Endothelial cell of umbilical vein (primary cell): ENCODE measurements at regions not wholly inside any gene's neighbourhood (a gene's known extent, or its start where the extent isn't known, plus 50 kb on each side); places are given as distances from the start of the nearest gene placed in this dataset.

ENCODE experiments used
- BruUV-seq: library from RNA; stranded (reverse); fragments of 400-500 nt; replicated peaks from 2 replicates; lab custom pipeline; 2021; lab: Mats Ljungman, UMichigan
- CTCF ChIA-PET: fragments of 300-600, 350-600 bp; sonication (Branson Sonifier 250); formaldehyde crosslinking; loops from one replicate; lab custom pipeline; 2021; ENCODE audit warnings: antibody characterized with exemption, inconsistent platforms; lab: Charles Lee
- POLR2A ChIA-PET: fragments of 300-600, 350-600 bp; sonication (Branson Sonifier 250); formaldehyde crosslinking; loops from one replicate; lab custom pipeline; 2021; ENCODE audit warnings: antibody characterized with exemption, inconsistent platforms; lab: Charles Lee
- DNase-seq: peaks from one replicate; pipeline ENCODE4 v3.0.0-alpha.2; 2011; ENCODE audit warnings: low read depth, low spot score
- FAIRE-seq: peaks from 2 replicates; lab custom pipeline; 2011; peaks lifted over from hg19 to GRCh38; lab: Jason Lieb, UNC
- H2AFZ ChIP-seq: 2 replicates; pipeline ENCODE4 v1.6.0; 2012; ENCODE audit warnings: low read depth, low read length, control low read depth, inconsistent platforms
- H3K27ac ChIP-seq: 2 replicates; pipeline ENCODE4 v1.5.1; 2011; ENCODE audit warnings: low read depth, mild to moderate bottlenecking, control low read depth, low read length, moderate library complexity; ENCODE audit not compliant: insufficient read depth
- H3K27me3 ChIP-seq, 2 experiments: 2 replicates each; pipeline versions ENCODE4 v1.6.0 to v1.6.1; 2011; ENCODE audit warnings: low read length in 2 of 2, mixed read lengths in 1 of 2; ENCODE audit not compliant: control insufficient read depth in 2 of 2, insufficient read depth in 2 of 2
- H3K36me3 ChIP-seq, 2 experiments: 2 replicates in 1 of 2; 3 replicates in 1 of 2; pipeline ENCODE4 v1.5.1; 2011; ENCODE audit warnings: low read length in 2 of 2, mild to moderate bottlenecking in 1 of 2, moderate library complexity in 1 of 2; ENCODE audit not compliant: control insufficient read depth in 2 of 2, insufficient read depth in 2 of 2; ENCODE audit errors: extremely low read depth in 1 of 2
- H3K4me1 ChIP-seq: 3 replicates; pipeline ENCODE4 v1.5.1; 2011; ENCODE audit warnings: mild to moderate bottlenecking, low read length; ENCODE audit not compliant: control insufficient read depth, insufficient read depth; ENCODE audit errors: extremely low read depth
- H3K4me2 ChIP-seq: 2 replicates; pipeline ENCODE4 v1.6.1; 2011; ENCODE audit warnings: low read length, control low read depth, mixed read lengths; ENCODE audit not compliant: insufficient read depth
- H3K4me3 ChIP-seq, 3 experiments: fragments of 200-600 bp in 1 of 3; sonication (generic), shearing (Covaris generic) in 1 of 3; replicated peaks in 1 of 3; 2 replicates each; pipeline ENCODE4 v1.5.1; 2011 to 2016; ENCODE audit warnings: control low read depth in 3 of 3, low read length in 3 of 3, mild to moderate bottlenecking in 2 of 3, inconsistent platforms in 1 of 3, low read depth in 1 of 3, moderate library complexity in 1 of 3; ENCODE audit not compliant: insufficient read depth in 1 of 3
- H3K79me2 ChIP-seq: 2 replicates; pipeline ENCODE4 v1.6.0; 2012; ENCODE audit warnings: low read length, inconsistent platforms; ENCODE audit not compliant: control insufficient read depth, insufficient read depth
- H3K9ac ChIP-seq: replicated peaks from 2 replicates; pipeline ENCODE3; 2011; ENCODE audit warnings: low read length, control low read depth; ENCODE audit not compliant: insufficient read depth; ENCODE audit errors: extremely low read depth
- H3K9me1 ChIP-seq: replicated peaks from 3 replicates; pipeline ENCODE4 v1.6.0; 2011; ENCODE audit warnings: mild to moderate bottlenecking, low read length; ENCODE audit not compliant: control insufficient read depth, insufficient read depth; ENCODE audit errors: extremely low read depth
- H3K9me3 ChIP-seq: replicated peaks from 2 replicates; pipeline ENCODE4 v1.5.1; 2012; ENCODE audit warnings: low read length, inconsistent platforms; ENCODE audit not compliant: control insufficient read depth, insufficient read depth
- H4K20me1 ChIP-seq: replicated peaks from 2 replicates; pipeline ENCODE3; 2011; ENCODE audit warnings: mild to moderate bottlenecking, low read length; ENCODE audit not compliant: control insufficient read depth, insufficient read depth; ENCODE audit errors: extremely low read depth
- EZH2 ChIP-seq: IDR thresholded peaks from 2 replicates; pipeline ENCODE4 v1.6.1; 2012; ENCODE audit warnings: borderline replicate concordance, low read depth, mild to moderate bottlenecking, moderate library complexity, low read length, inconsistent platforms; ENCODE audit not compliant: severe bottlenecking
- GATA2 ChIP-seq: IDR thresholded peaks from 2 replicates; pipeline ENCODE4 v1.7.0; 2011; ENCODE audit warnings: low read depth, mild to moderate bottlenecking, moderate library complexity, mixed read lengths, low read length; ENCODE audit not compliant: insufficient read length, insufficient read depth
- MAX ChIP-seq: IDR thresholded peaks from 2 replicates; pipeline ENCODE4 v1.6.1; 2011; ENCODE audit not compliant: insufficient read depth, insufficient read length
- MYC ChIP-seq: IDR thresholded peaks from one replicate; pipeline ENCODE4 v1.6.1; 2011; ENCODE audit warnings: mild to moderate bottlenecking, low read depth, low read length
- POLR2A ChIP-seq: IDR thresholded peaks from 2 replicates; pipeline ENCODE4 v1.6.1; 2012; ENCODE audit warnings: low read depth, mild to moderate bottlenecking, control low read depth, low read length
- POLR2AphosphoS5 ChIP-seq: IDR thresholded peaks from 2 replicates; pipeline ENCODE4 v1.6.1; 2012; ENCODE audit warnings: low read depth, mild to moderate bottlenecking, control low read depth, low read length, moderate library complexity; ENCODE audit not compliant: insufficient read depth
- dilution Hi-C: fragments of 300-500 bp; cut with MboI; formaldehyde crosslinking; loops from one replicate; pipeline ENCODE4 v1.15.0; 2019; ENCODE audit warnings: low sequenced_read_pairs; ENCODE audit not compliant: extremely low pct_ligation_motif_present
- intact Hi-C: fragments of 100-400 bp; cut with micrococcal nuclease; formaldehyde crosslinking; loops from one replicate; pipeline ENCODE4 v1.10.0; 2022
- TF ChIP-seq, protein P1 (sequence below), 2 donors: IDR thresholded peaks; 1 replicate in 1 of 2; 2 replicates in 1 of 2; pipeline ENCODE4 v1.5.1; 2011; ENCODE audit warnings: low read length in 2 of 2, mild to moderate bottlenecking in 2 of 2, moderate library complexity in 2 of 2, control low read depth in 1 of 2, inconsistent platforms in 1 of 2, low read depth in 1 of 2; ENCODE audit not compliant: insufficient read depth in 1 of 2; ENCODE audit errors: extremely low read depth in 1 of 2

- no peak overlapping the region for H3K9ac ChIP-seq
- no peaks in the 10 kb centered on the region for H3K79me2 ChIP-seq
- BruUV-seq, result no TSS peak
- DNase-seq, result no peak
- peaks cover 5% of the 10 kb centered on the region for H3K9me3 ChIP-seq
- H3K27me3 ChIP-seq, result no peaks in the 10 kb centered on the region
- ChIA-PET POLR2A (no interaction called here), CTCF (no interaction called here)
- TF ChIP-seq MYC, result no peak
- TF ChIP-seq EZH2, result no peak
- TF ChIP-seq MAX, result no peak
- no peak for TF ChIP-seq POLR2AphosphoS5
- no peak for TF ChIP-seq GATA2
- no peak for TF ChIP-seq POLR2A
- no peak overlapping the region for H3K27ac ChIP-seq
- H3K36me3 ChIP-seq, result no peaks in the 10 kb centered on the region
- no peaks in the 10 kb centered on the region for H3K9me1 ChIP-seq
- no peak overlapping the region for H3K4me2 ChIP-seq
- no peak for FAIRE-seq
- no peak overlapping the region for H2AFZ ChIP-seq
- H4K20me1 ChIP-seq, result no peaks in the 10 kb centered on the region
- dilution Hi-C loops, result no loop called here
- no peaks in the 10 kb centered on the region for H3K4me1 ChIP-seq
- intact Hi-C loops, result no loop called here
- H3K4me3 ChIP-seq, result no peak overlapping the region
Measured at GRCh38 chr19:31413353-31413752, 64.1 kb upstream of the TSHZ3 start.

- POLR2A ChIA-PET, result no interaction called here
- Histone ChIP-seq H3K27me3 (no peaks in the 10 kb centered on the region), H3K9me1 (no peaks in the 10 kb centered on the region), H3K4me1 (no peaks in the 10 kb centered on the region), H3K9ac (no peak overlapping the region), H3K4me3 (no peak overlapping the region), H4K20me1 (no peaks in the 10 kb centered on the region), H2AFZ (no peak overlapping the region), H3K79me2 (no peaks in the 10 kb centered on the region), H3K4me2 (no peak overlapping the region), H3K9me3 (peaks cover 3% of the 10 kb centered on the region), H3K27ac (no peak overlapping the region), H3K36me3 (no peaks in the 10 kb centered on the region)
- intact Hi-C loops (no loop called here), dilution Hi-C loops (no loop called here)
- FAIRE-seq (no peak), DNase-seq (no peak)
- TF ChIP-seq, protein P1, sequence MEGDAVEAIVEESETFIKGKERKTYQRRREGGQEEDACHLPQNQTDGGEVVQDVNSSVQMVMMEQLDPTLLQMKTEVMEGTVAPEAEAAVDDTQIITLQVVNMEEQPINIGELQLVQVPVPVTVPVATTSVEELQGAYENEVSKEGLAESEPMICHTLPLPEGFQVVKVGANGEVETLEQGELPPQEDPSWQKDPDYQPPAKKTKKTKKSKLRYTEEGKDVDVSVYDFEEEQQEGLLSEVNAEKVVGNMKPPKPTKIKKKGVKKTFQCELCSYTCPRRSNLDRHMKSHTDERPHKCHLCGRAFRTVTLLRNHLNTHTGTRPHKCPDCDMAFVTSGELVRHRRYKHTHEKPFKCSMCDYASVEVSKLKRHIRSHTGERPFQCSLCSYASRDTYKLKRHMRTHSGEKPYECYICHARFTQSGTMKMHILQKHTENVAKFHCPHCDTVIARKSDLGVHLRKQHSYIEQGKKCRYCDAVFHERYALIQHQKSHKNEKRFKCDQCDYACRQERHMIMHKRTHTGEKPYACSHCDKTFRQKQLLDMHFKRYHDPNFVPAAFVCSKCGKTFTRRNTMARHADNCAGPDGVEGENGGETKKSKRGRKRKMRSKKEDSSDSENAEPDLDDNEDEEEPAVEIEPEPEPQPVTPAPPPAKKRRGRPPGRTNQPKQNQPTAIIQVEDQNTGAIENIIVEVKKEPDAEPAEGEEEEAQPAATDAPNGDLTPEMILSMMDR (IDR thresholded peaks at IDR 0.05; ENCODE audit: extremely low read depth in 1 of 2, insufficient read depth in 1 of 2, low read depth in 1 of 2, low read length in 2 of 2), result no peak
- no peak for TF ChIP-seq GATA2
- no peak for TF ChIP-seq MAX
- no peak for TF ChIP-seq POLR2AphosphoS5
- no peak for TF ChIP-seq MYC
- no peak for TF ChIP-seq EZH2
- CTCF ChIA-PET, result no interaction called here
- no TSS peak for BruUV-seq
Measured at GRCh38 chr19:31415322-31415721, 66.1 kb upstream of the TSHZ3 start.
